ENCODE measurements at regions not wholly inside any gene's neighbourhood (a gene's known extent, or its start where the extent isn't known, plus 50 kb on each side); places are given as distances from the start of the nearest gene placed in this dataset.

DNA sequence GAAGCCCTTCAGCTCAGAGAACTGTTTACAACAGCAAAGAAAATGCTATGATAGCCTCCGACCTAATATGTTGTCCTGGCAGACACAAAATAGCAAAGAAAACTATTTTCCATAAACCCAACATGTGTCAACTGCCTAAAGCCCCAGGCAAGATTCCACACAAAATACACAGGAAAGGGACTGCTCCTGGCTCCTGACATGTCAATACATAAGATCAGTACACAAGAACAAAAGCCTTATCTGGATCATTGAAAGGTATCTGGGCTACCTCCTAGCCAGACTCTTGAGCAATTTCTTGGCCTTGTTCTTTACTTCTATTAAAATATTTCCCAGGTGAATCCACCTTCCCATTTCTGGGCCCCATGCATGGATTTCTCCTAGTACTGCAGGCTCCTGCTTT lies 242.3 kb upstream of the GRIP1 start:
- TF ChIP-seq CTCF (IDR thresholded peaks at IDR 0.05) (no peak), EP300 (IDR thresholded peaks at IDR 0.05) (no peak), POLR2A (IDR thresholded peaks at IDR 0.05) (no peak), POLR2AphosphoS5 (IDR thresholded peaks at IDR 0.05) (no peak)
- 57 to 77% (median 68%) methylated on average over 1 of the region's 1 CpG for WGBS, 5 donors
- intact Hi-C loops (cut with DNase I; ENCODE audit: low total_unique reads) = no loop called here

DNA sequence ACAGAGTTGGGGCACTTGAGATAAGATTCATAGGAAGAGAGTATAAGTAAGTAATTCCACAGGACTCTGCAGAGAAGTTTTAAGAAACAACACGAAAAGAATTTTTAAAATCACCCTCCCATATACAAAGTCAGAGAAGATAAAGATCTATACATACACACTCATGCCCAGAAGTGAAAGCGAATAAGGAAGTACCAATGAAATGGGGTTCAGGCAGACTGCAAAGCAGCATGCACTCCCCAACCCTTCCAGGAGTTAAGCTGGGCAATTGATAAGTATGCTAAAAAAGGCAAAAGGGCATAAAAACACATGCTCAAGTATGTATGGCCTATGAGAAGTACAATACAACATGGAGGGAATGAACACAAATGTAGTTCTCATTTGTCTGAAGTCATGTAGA lies 246.2 kb upstream of the GRIP1 start:
- Histone ChIP-seq H3K27ac (no peak overlapping the region), H3K4me3 (no peak overlapping the region), H3K27me3 (no peaks in the 10 kb centered on the region), H3K9me3 (no peaks in the 10 kb centered on the region), H3K36me3 (no peaks in the 10 kb centered on the region), H3K4me1 (peaks cover 0 to 11% (median 0%) of the 10 kb centered on the region in 4 donors)
- 44 to 63% (median 56%) methylated on average over 2 of the region's 2 CpGs for WGBS, 5 donors
- no peak for DNase-seq
- intact Hi-C loops (cut with DNase I; ENCODE audit: low total_unique reads) = no loop called here
- TF ChIP-seq CTCF (IDR thresholded peaks at IDR 0.05) (no peak), POLR2A (IDR thresholded peaks at IDR 0.05) (no peak), POLR2AphosphoS5 (IDR thresholded peaks at IDR 0.05) (no peak), EP300 (IDR thresholded peaks at IDR 0.05) (no peak)

More for the DNA sequence above, 242.3 kb upstream of the GRIP1 start:
- H3K36me3 ChIP-seq = no peaks in the 10 kb centered on the region
- H3K4me3 ChIP-seq = no peak overlapping the region
- no peaks in the 10 kb centered on the region for H3K27me3 ChIP-seq
- H3K4me1 ChIP-seq = peaks cover 0 to 11% (median 0%) of the 10 kb centered on the region in 4 donors
- no peaks in the 10 kb centered on the region for H3K9me3 ChIP-seq
- DNase-seq = no peak
- H3K27ac ChIP-seq = no peak overlapping the region

- TF ChIP-seq CTCF (IDR thresholded peaks at IDR 0.05) (no peak), POLR2A (IDR thresholded peaks at IDR 0.05) (no peak), EP300 (IDR thresholded peaks at IDR 0.05) (no peak), POLR2AphosphoS5 (IDR thresholded peaks at IDR 0.05) (no peak)
- Histone ChIP-seq H3K4me1 (no peaks in the 10 kb centered on the region), H3K4me3 (no peak overlapping the region), H3K27ac (no peak overlapping the region), H3K27me3 (no peaks in the 10 kb centered on the region), H3K9me3 (no peaks in the 10 kb centered on the region), H3K36me3 (no peaks in the 10 kb centered on the region)
- intact Hi-C loops (cut with DNase I; ENCODE audit: low total_unique reads) = no loop called here
- no peak for DNase-seq
Observed at GRCh38 chr12:66929121-66929520, 250.2 kb upstream of the GRIP1 start.

DNA sequence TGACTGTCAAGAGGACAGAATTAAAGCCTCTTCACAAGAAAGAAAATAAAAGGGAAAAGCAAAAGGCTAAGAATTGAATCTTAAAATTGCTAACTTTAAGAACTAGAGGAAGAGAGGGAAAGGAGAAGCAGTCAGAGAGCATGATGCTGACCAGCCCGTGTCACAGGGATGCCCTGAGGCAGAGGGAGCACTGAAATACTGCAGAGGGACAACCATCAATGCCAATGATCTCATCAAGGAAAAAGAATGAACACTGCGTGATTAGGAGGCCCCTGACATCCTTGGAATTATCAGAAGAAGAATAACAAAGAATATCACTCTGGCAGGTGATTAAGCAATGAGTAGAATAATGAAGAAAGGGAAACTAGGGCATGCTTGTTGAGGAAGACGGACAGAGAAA lies 252.2 kb upstream of the GRIP1 start:
- 63 to 79% (median 76%) methylated on average over 3 of the region's 3 CpGs for WGBS, 5 donors

More for the DNA sequence above, 252.2 kb upstream of the GRIP1 start:
- Histone ChIP-seq H3K36me3 (no peaks in the 10 kb centered on the region), H3K9me3 (no peaks in the 10 kb centered on the region), H3K27ac (no peak overlapping the region), H3K4me1 (peaks cover 0 to 11% (median 0%) of the 10 kb centered on the region in 4 donors), H3K4me3 (no peak overlapping the region), H3K27me3 (no peaks in the 10 kb centered on the region)
- no peak for TF ChIP-seq POLR2A (IDR thresholded peaks at IDR 0.05)
- no peak for TF ChIP-seq CTCF (IDR thresholded peaks at IDR 0.05)
- no peak for TF ChIP-seq POLR2AphosphoS5 (IDR thresholded peaks at IDR 0.05)
- TF ChIP-seq EP300 (IDR thresholded peaks at IDR 0.05) = no peak
- intact Hi-C loops (cut with DNase I; ENCODE audit: low total_unique reads) = no loop called here
- no peak for DNase-seq

All from stomach (tissue), 8 donors.